ENCODE measurements at regions not wholly inside any gene's neighbourhood (a gene's known extent, or its start where the extent isn't known, plus 50 kb on each side); places are given as distances from the start of the nearest gene placed in this dataset.

GRCh38 chr3:159668461-159668860 lies 320.2 kb upstream of the IL12A start:
- TF ChIP-seq CTCF (conservative IDR thresholded peaks at IDR 0.05; ENCODE audit: low read depth, low read length) = no peak
- DNase-seq (ENCODE audit: low read depth) = no peak
- no peak overlapping the region for H3K4me3 ChIP-seq (ENCODE audit: low read depth, low read length)

- TF ChIP-seq CTCF (conservative IDR thresholded peaks at IDR 0.05; ENCODE audit: low read depth, low read length) = no peak
- H3K4me3 ChIP-seq (ENCODE audit: low read depth, low read length) = no peak overlapping the region
- peak; percentile 87 for DNase-seq (ENCODE audit: low read depth)
These were observed 319.6 kb upstream of the IL12A start for GRCh38 chr3:159668990-159669476.

GRCh38 chr3:159669766-159670165 lies 318.9 kb upstream of the IL12A start:
- H3K4me3 ChIP-seq (ENCODE audit: low read depth, low read length) = no peak overlapping the region
- no peak for TF ChIP-seq CTCF (conservative IDR thresholded peaks at IDR 0.05; ENCODE audit: low read depth, low read length)
- no peak for DNase-seq (ENCODE audit: low read depth)

- TF ChIP-seq CTCF (conservative IDR thresholded peaks at IDR 0.05; ENCODE audit: low read depth, low read length) = peak; percentile 28
- H3K4me3 ChIP-seq (ENCODE audit: low read depth, low read length) = no peak overlapping the region
- DNase-seq (ENCODE audit: low read depth) = peak; percentile 15
These were observed 315.6 kb upstream of the IL12A start for GRCh38 chr3:159672728-159673688.

- H3K4me3 ChIP-seq (ENCODE audit: low read depth, low read length) = no peak overlapping the region
- no peak for DNase-seq (ENCODE audit: low read depth)
- no peak for TF ChIP-seq CTCF (conservative IDR thresholded peaks at IDR 0.05; ENCODE audit: low read depth, low read length)
These were observed 314.1 kb upstream of the IL12A start for GRCh38 chr3:159674583-159674982.

GRCh38 chr3:159675285-159675684 lies 313.4 kb upstream of the IL12A start:
- TF ChIP-seq CTCF (conservative IDR thresholded peaks at IDR 0.05; ENCODE audit: low read depth, low read length) = no peak
- DNase-seq (ENCODE audit: low read depth) = no peak
- no peak overlapping the region for H3K4me3 ChIP-seq (ENCODE audit: low read depth, low read length)
